Gastrocnemius medialis (tissue), 4 donors: ENCODE measurements at regions not wholly inside any gene's neighbourhood (a gene's known extent, or its start where the extent isn't known, plus 50 kb on each side); places are given as distances from the start of the nearest gene placed in this dataset.

Experiments used
- CTCF ChIP-seq, 5 experiments: fragments of 450-650 bp in 3 of 5; fragments of 200-600 bp in 2 of 5; sonication (generic) in 2 of 5; IDR thresholded peaks in 4 of 5; conservative IDR thresholded peaks in 1 of 5; 1 replicate in 4 of 5; 2 replicates in 1 of 5; pipeline ENCODE4 v1.5.1; 2016 to 2019; ENCODE audit warnings: antibody characterized with exemption in 5 of 5, mild to moderate bottlenecking in 3 of 5, moderate library complexity in 3 of 5
- POLR2A ChIP-seq, 2 donors: fragments of 450-650 bp; IDR thresholded peaks; one replicate each; pipeline ENCODE4 v1.6.1; 2017; ENCODE audit warnings: antibody characterized with exemption in 2 of 2, mild to moderate bottlenecking in 2 of 2, moderate library complexity in 2 of 2

- TF ChIP-seq CTCF (IDR thresholded peaks at IDR 0.05 in 4 of 5, conservative IDR thresholded peaks at IDR 0.05 in 1 of 5) (no peak), POLR2A (IDR thresholded peaks at IDR 0.05) (no peak)
These were observed 164.8 kb upstream of the GRK3 start for GRCh38 chr22:25399649-25400151.
